PC-9 (cell line): ENCODE measurements at regions not wholly inside any gene's neighbourhood (a gene's known extent, or its start where the extent isn't known, plus 50 kb on each side); places are given as distances from the start of the nearest gene placed in this dataset.

Experiments
- BruUV-seq: library from RNA; stranded (reverse); fragments of 400-500 nt; replicated peaks from 2 replicates; lab custom pipeline; 2021; lab: Mats Ljungman, UMichigan
- CTCF ChIA-PET: fragments of 300-600 bp; sonication (Branson Sonifier 250); formaldehyde crosslinking; loops from one replicate; lab custom pipeline; 2022; ENCODE audit warnings: antibody characterized with exemption; lab: Charles Lee
- POLR2A ChIA-PET: fragments of 300-600 bp; sonication (Branson Sonifier 250); formaldehyde crosslinking; loops from one replicate; lab custom pipeline; 2022; ENCODE audit warnings: antibody characterized with exemption; ENCODE audit not compliant: unreplicated experiment; lab: Charles Lee
- DNase-seq, 2 experiments: peaks; one replicate each; pipeline versions ENCODE4 v3.0.0 to v3.0.0-alpha.2; 2015 to 2022; ENCODE audit warnings: mixed read lengths in 1 of 2
- H2AFZ ChIP-seq: fragments of 200-600 bp; sonication (generic); 2 replicates; pipeline ENCODE4 v1.8.1; 2017; ENCODE audit warnings: antibody characterized with exemption
- H3F3A ChIP-seq: fragments of 200-600 bp; sonication (generic); 2 replicates; pipeline ENCODE4 v1.8.1; 2017; ENCODE audit warnings: antibody characterized with exemption, mild to moderate bottlenecking, low read depth; ENCODE audit not compliant: insufficient read depth
- H3K27ac ChIP-seq: fragments of 200-600 bp; sonication (generic); 2 replicates; pipeline ENCODE4 v1.6.1; 2016; ENCODE audit warnings: mixed run types
- H3K27me3 ChIP-seq: fragments of 200-600 bp; sonication (generic); 2 replicates; pipeline ENCODE4 v1.6.1; 2016; ENCODE audit warnings: low read depth, mixed run types; ENCODE audit not compliant: insufficient read depth
- H3K36me3 ChIP-seq: fragments of 200-600 bp; sonication (generic); 2 replicates; pipeline ENCODE4 v1.6.1; 2016; ENCODE audit warnings: low read depth, mixed run types
- H3K4me1 ChIP-seq: fragments of 200-600 bp; sonication (generic); replicated peaks from 2 replicates; pipeline ENCODE4 v1.6.1; 2016; ENCODE audit warnings: mixed run types; ENCODE audit not compliant: insufficient read depth
- H3K4me2 ChIP-seq: fragments of 200-600 bp; sonication (generic); 2 replicates; pipeline ENCODE4 v1.6.1; 2017; ENCODE audit warnings: mixed run types
- H3K4me3 ChIP-seq: fragments of 200-600 bp; sonication (generic); 2 replicates; pipeline ENCODE4 v1.6.1; 2016; ENCODE audit warnings: mixed run types
- H3K79me2 ChIP-seq: fragments of 200-600 bp; sonication (generic); 2 replicates; pipeline ENCODE4 v1.6.1; 2017; ENCODE audit warnings: low read depth, mixed run types
- H3K9me2 ChIP-seq: fragments of 200-600 bp; sonication (generic); 2 replicates; pipeline ENCODE4 v1.8.1; 2017; ENCODE audit warnings: mild to moderate bottlenecking; ENCODE audit not compliant: insufficient read depth
- H3K9me3 ChIP-seq: fragments of 200-600 bp; sonication (generic); 2 replicates; pipeline ENCODE4 v1.8.1; 2016; ENCODE audit warnings: low read depth; ENCODE audit not compliant: insufficient read depth
- H4K20me1 ChIP-seq: fragments of 200-600 bp; sonication (generic); 2 replicates; pipeline ENCODE4 v1.8.1; 2017; ENCODE audit not compliant: insufficient read depth
- CTCF ChIP-seq: fragments of 200-600 bp; sonication (generic); conservative IDR thresholded peaks from 2 replicates; pipeline ENCODE4 v1.6.1; 2017; ENCODE audit warnings: mixed run types, antibody characterized with exemption, mild to moderate bottlenecking, moderate library complexity
- EZH2 ChIP-seq: fragments of 200-600 bp; sonication (generic); IDR thresholded peaks from 2 replicates; pipeline ENCODE4 v1.8.0; 2017; ENCODE audit warnings: antibody characterized with exemption, low read depth
- intact Hi-C: fragments of 100-400 bp; cut with micrococcal nuclease; formaldehyde crosslinking; loops from one replicate; pipeline ENCODE4 v1.10.0; 2022; ENCODE audit not compliant: unreplicated experiment

DNA sequence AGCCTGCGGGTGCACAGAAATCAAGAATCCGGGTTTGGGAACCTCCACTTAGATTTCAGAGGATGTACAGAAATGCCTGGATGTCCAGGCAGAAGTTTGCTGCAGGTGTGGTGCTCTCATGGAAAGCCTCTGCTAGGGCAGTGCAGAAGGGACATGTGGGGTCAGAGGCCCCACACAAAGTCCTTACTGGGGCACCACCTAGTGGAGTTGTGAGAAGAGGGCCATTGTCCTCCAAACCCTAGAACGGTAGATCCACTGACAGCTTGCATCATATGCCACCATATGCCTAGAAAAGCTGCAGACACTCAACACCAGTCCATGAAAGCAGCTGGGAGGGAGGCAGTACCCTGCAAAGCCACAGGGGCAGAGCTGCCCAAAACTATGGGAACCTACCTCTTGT is 833.0 kb downstream of the TMEM182 start:
- no peaks in the 10 kb centered on the region for H3K9me2 ChIP-seq
- no peaks in the 10 kb centered on the region for H3K27me3 ChIP-seq
- no peak overlapping the region for H3K27ac ChIP-seq
- POLR2A ChIA-PET = no interaction called here
- DNase-seq = no peak
- H3K4me3 ChIP-seq = no peak overlapping the region
- no peak overlapping the region for H3K4me2 ChIP-seq
- no peaks in the 10 kb centered on the region for H3K36me3 ChIP-seq
- H3K9me3 ChIP-seq = no peaks in the 10 kb centered on the region
- no peaks in the 10 kb centered on the region for H3K79me2 ChIP-seq
- intact Hi-C loops = no loop called here
- H3F3A ChIP-seq = no peaks in the 10 kb centered on the region
- BruUV-seq = no TSS peak
- no peaks in the 10 kb centered on the region for H3K4me1 ChIP-seq
- TF ChIP-seq EZH2 = no peak
- no peak for TF ChIP-seq CTCF
- CTCF ChIA-PET = no interaction called here
- no peaks in the 10 kb centered on the region for H4K20me1 ChIP-seq
- H2AFZ ChIP-seq = no peak overlapping the region

GRCh38 chr2:103605071-103605780 is 843.4 kb downstream of the TMEM182 start:
- H3K4me3 ChIP-seq = no peak overlapping the region
- no peak overlapping the region for H3K27ac ChIP-seq
- intact Hi-C loops = no loop called here
- TF ChIP-seq CTCF = no peak
- no peak for TF ChIP-seq EZH2
- no peak for DNase-seq
- BruUV-seq = no TSS peak
- H4K20me1 ChIP-seq = no peaks in the 10 kb centered on the region
- H3K9me3 ChIP-seq = no peaks in the 10 kb centered on the region
- H3F3A ChIP-seq = no peaks in the 10 kb centered on the region
- ChIA-PET CTCF (no interaction called here), POLR2A (no interaction called here)
- no peak overlapping the region for H2AFZ ChIP-seq
- no peaks in the 10 kb centered on the region for H3K4me1 ChIP-seq
- H3K79me2 ChIP-seq = no peaks in the 10 kb centered on the region
- H3K9me2 ChIP-seq = no peaks in the 10 kb centered on the region
- no peaks in the 10 kb centered on the region for H3K27me3 ChIP-seq
- no peaks in the 10 kb centered on the region for H3K36me3 ChIP-seq
- no peak overlapping the region for H3K4me2 ChIP-seq

GRCh38 chr2:103615611-103616105 is 853.8 kb downstream of the TMEM182 start:
- DNase-seq = no peak
- Histone ChIP-seq H3K9me3 (no peaks in the 10 kb centered on the region), H3K4me2 (no peak overlapping the region), H3K36me3 (no peaks in the 10 kb centered on the region), H3F3A (no peaks in the 10 kb centered on the region), H4K20me1 (no peaks in the 10 kb centered on the region), H3K79me2 (no peaks in the 10 kb centered on the region), H2AFZ (no peak overlapping the region), H3K4me1 (no peaks in the 10 kb centered on the region), H3K27me3 (no peaks in the 10 kb centered on the region), H3K4me3 (no peak overlapping the region), H3K27ac (no peak overlapping the region), H3K9me2 (no peaks in the 10 kb centered on the region)
- intact Hi-C loops = no loop called here
- TF ChIP-seq CTCF (no peak), EZH2 (no peak)
- no TSS peak for BruUV-seq
- ChIA-PET POLR2A (no interaction called here), CTCF (no interaction called here)
